ENCODE measurements at regions not wholly inside any gene's neighbourhood (a gene's known extent, or its start where the extent isn't known, plus 50 kb on each side); places are given as distances from the start of the nearest gene placed in this dataset.

- TF ChIP-seq ZNF580 (CRISPR knock-in tag; IDR thresholded peaks at IDR 0.05; ENCODE audit: borderline replicate concordance, low read depth) (peak; percentile 68), SRSF1 (optimal IDR thresholded peaks at IDR 0.05; ENCODE audit: low read depth, low read length) (peak; percentile 81), ZFP37 (CRISPR knock-in tag; IDR thresholded peaks at IDR 0.05; ENCODE audit: borderline replicate concordance) (peak; percentile 69; the same call in 1 of the 2 replicates), ZZZ3 (CRISPR knock-in tag; IDR thresholded peaks at IDR 0.05; ENCODE audit: borderline replicate concordance) (0 out of 2 replicates have a peak, but pooled peaks have one; percentile 54), CERS6 (CRISPR knock-in tag; IDR thresholded peaks at IDR 0.05) (no peak), ZNF609 (CRISPR knock-in tag; IDR thresholded peaks at IDR 0.05; ENCODE audit: borderline replicate concordance) (no peak; the same call in 1 of the 2 replicates), ATRX (CRISPR knock-in tag; IDR thresholded peaks at IDR 0.05; ENCODE audit: borderline replicate concordance) (no peak), ZKSCAN5 (CRISPR knock-in tag; IDR thresholded peaks at IDR 0.05) (no peak), LBX2 (CRISPR knock-in tag; IDR thresholded peaks at IDR 0.05; ENCODE audit: borderline replicate concordance) (no peak; the same call in 1 of the 2 replicates), JDP2 (CRISPR knock-in tag; IDR thresholded peaks at IDR 0.05; ENCODE audit: borderline replicate concordance) (no peak), HOXA7 (CRISPR knock-in tag; IDR thresholded peaks at IDR 0.05) (no peak), JUNB (CRISPR knock-in tag; IDR thresholded peaks at IDR 0.05; ENCODE audit: borderline replicate concordance) (no peak), ZNF678 (CRISPR knock-in tag; IDR thresholded peaks at IDR 0.05) (0 out of 2 replicates have a peak, but pooled peaks have one; percentile 76), ZNF549 (CRISPR knock-in tag; IDR thresholded peaks at IDR 0.05) (no peak; the same call in 1 of the 2 replicates), RBFOX2 (IDR thresholded peaks at IDR 0.05; ENCODE audit: low read depth, low read length) (peak; percentile 97), ATF7 (IDR thresholded peaks at IDR 0.05) (no peak), ATF7 (CRISPR knock-in tag; IDR thresholded peaks at IDR 0.05) (0 out of 2 replicates have a peak, but pooled peaks have one; percentile 70), RELA (CRISPR knock-in tag; IDR thresholded peaks at IDR 0.05) (peak; percentile 94), TAF1 (CRISPR knock-in tag; IDR thresholded peaks at IDR 0.05) (peak; percentile 93), ZNF543 (CRISPR knock-in tag; IDR thresholded peaks at IDR 0.05) (peak; percentile 85; the same call in 1 of the 2 replicates), MBNL3 (CRISPR knock-in tag; conservative IDR thresholded peaks at IDR 0.05) (no peak), ZNF607 (CRISPR knock-in tag; IDR thresholded peaks at IDR 0.05; ENCODE audit: borderline replicate concordance) (peak; percentile 94; the same call in 1 of the 2 replicates), SOX6 (IDR thresholded peaks at IDR 0.05) (no peak), SOX6 (CRISPR knock-in tag; IDR thresholded peaks at IDR 0.05) (peak; percentile 86), MYC (CRISPR knock-in tag; IDR thresholded peaks at IDR 0.05; ENCODE audit: borderline replicate concordance) (peak; percentile 100)
Measured at GRCh38 chr15:92809064-92809879, 90.9 kb upstream of the CHD2 start (continued).
